ENCODE measurements at regions not wholly inside any gene's neighbourhood (a gene's known extent, or its start where the extent isn't known, plus 50 kb on each side); places are given as distances from the start of the nearest gene placed in this dataset.
"Not testable (repeated sequence)": the region's sequence is repeated elsewhere in the genome, so short reads cannot be mapped to it uniquely, and the experiment has no call there.

DNA sequence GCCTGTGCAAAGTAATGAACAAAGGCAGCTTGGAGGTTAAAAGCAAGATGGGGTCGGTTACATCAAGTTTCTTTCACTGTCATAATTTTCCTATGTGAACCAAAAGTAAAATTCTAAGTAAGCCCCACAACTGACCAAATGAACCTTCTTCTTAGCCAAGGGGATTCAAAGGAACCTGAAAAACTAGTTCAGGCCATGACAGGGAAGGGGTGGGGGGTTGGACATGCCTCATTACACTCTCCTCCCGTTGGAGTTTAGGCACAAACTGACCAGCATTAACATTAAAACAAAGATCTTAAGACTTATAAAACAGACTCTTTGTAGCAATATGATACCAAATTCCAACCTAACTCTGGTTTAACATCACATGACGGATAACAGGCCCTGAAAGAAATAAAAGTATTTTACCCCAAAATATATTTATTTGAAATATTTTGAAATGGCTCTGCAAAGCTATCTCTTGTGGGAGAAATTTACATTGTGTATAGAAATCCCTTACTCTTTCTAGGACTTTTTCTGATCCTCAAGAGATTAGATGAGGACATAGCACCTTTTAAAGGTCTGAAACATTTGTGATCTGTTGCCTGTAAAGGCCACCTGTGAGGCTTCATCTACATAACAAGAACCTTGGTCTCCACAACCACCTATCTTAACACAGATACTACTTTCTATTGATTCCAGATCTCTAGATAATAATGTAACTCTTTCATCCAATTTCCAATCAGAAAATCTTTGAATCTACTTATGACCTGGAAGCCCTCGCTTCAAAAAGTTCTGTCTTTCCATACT lies 1829.0 kb upstream of the MIR17HG start:
- TF ChIP-seq, protein P1, sequence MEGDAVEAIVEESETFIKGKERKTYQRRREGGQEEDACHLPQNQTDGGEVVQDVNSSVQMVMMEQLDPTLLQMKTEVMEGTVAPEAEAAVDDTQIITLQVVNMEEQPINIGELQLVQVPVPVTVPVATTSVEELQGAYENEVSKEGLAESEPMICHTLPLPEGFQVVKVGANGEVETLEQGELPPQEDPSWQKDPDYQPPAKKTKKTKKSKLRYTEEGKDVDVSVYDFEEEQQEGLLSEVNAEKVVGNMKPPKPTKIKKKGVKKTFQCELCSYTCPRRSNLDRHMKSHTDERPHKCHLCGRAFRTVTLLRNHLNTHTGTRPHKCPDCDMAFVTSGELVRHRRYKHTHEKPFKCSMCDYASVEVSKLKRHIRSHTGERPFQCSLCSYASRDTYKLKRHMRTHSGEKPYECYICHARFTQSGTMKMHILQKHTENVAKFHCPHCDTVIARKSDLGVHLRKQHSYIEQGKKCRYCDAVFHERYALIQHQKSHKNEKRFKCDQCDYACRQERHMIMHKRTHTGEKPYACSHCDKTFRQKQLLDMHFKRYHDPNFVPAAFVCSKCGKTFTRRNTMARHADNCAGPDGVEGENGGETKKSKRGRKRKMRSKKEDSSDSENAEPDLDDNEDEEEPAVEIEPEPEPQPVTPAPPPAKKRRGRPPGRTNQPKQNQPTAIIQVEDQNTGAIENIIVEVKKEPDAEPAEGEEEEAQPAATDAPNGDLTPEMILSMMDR (IDR thresholded peaks at IDR 0.05; ENCODE audit: extremely low read depth, missing control alignments), result no peak
- DNase-seq (ENCODE audit: low spot score), result no peak

DNA sequence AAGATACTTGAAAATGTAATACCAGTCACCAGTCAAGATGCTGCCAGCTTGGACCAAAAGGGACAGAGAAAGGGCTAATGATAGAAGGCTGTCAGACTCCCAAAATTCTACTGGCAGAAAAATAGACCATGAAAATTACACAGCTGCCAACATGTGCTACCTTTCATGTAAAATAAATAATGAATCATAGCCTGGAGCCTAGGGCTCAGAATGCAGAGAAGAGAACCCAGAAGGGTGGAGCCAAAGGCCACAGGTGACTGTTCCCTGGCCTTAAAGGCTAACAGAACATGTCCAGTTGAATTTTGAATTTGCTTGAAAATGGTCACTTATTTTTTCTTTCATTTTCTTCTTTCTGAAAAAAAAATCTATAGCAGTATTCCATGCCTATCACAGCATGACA lies 1827.0 kb upstream of the MIR17HG start:
- TF ChIP-seq, protein P1 (IDR thresholded peaks at IDR 0.05; ENCODE audit: extremely low read depth, missing control alignments), result no peak
- no peak for DNase-seq (ENCODE audit: low spot score)

GRCh38 chr13:89521672-89522071 lies 1825.8 kb upstream of the MIR17HG start:
- not testable (repeated sequence) for DNase-seq (ENCODE audit: low spot score)

- TF ChIP-seq, protein P1 (IDR thresholded peaks at IDR 0.05; ENCODE audit: extremely low read depth, missing control alignments), result no peak
These were observed 1806.1 kb upstream of the MIR17HG start for GRCh38 chr13:89541091-89542030.

GRCh38 chr13:89550938-89551337 lies 1796.5 kb upstream of the MIR17HG start:
- no peak for DNase-seq (ENCODE audit: low spot score)
- TF ChIP-seq, protein P1 (IDR thresholded peaks at IDR 0.05; ENCODE audit: extremely low read depth, missing control alignments), result no peak

More at GRCh38 chr13:89541091-89542030, 1806.1 kb upstream of the MIR17HG start:
- DNase-seq (ENCODE audit: low spot score), result no peak

DNA sequence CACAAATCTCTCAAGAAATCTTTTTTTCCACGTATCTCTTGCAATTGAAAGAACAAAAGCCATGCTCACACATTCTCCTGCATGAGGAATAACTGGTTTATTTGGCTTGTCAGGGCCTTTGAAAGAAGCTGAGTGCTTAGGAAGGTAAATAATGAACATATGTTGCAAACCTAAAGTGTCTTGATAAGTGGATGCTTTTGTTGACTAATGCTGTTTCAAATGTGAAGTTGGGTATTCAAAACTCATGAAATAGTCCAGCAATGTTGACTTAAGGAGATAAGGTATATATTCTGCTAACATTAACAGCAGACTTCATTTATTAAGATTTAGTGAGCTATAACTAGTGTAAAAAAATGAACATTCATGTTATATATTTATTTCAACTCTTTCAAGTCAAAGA lies 1792.7 kb upstream of the MIR17HG start:
- DNase-seq (ENCODE audit: low spot score), result no peak
- TF ChIP-seq, protein P1 (IDR thresholded peaks at IDR 0.05; ENCODE audit: extremely low read depth, missing control alignments), result no peak

DNA sequence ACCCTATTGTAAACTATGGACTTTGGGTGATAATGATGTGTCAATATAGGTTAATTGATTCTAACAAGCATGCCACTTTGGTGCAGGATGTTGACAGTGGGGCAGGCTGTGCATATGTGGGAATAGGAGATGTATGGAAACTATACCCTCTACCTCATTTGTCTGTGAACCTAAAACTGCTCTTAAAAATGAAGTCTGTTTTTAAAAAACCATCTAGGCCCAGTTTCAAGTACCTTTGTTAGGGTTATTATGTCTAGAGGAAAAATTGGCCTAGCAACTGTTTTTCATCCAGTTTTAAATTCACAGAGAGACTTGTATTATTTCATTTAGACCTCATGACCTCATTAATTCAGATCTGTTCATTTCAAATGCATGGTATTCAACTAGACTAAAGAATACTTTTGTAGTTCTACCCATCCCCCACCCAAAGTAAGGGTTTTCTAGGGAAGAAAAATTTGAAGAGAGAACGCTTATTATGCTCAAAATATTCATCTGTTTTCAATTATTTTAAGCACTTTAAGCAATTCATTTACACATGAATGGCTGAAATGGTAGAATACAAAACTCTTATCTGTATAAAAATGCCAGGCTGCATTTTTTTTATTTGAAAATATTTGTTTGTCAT lies 1781.9 kb upstream of the MIR17HG start:
- TF ChIP-seq, protein P1 (IDR thresholded peaks at IDR 0.05; ENCODE audit: extremely low read depth, missing control alignments), result no peak
- DNase-seq (ENCODE audit: low spot score), result no peak
